ENCODE measurements at regions not wholly inside any gene's neighbourhood (a gene's known extent, or its start where the extent isn't known, plus 50 kb on each side); places are given as distances from the start of the nearest gene placed in this dataset.

DNA sequence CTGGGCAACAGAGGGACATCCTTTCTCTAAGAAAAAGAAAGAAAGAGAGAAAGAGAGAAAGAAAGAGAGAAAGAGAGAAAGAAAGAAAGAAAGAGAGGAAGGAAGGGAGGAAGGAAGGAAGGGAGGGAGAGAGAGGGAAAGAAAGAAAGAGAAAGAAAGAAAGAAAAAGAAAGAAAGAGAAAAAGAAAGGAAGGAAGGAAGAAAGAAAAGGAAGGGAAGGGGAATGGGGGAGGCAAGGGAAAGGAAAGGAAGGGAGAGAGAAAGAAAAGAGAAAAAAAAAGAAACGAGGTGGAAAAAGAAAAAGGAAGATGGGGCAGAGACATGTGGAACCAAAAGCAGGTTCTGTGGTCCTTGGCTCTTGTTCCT, 82.9 kb upstream of the SMNDC1 start:
- peak overlapping the region; percentile 41 for H3K9ac ChIP-seq (ENCODE audit: control insufficient read depth, insufficient read depth, low read length)
- peaks cover 26% of the 10 kb centered on the region for H3K4me1 ChIP-seq (ENCODE audit: control insufficient read depth, insufficient read depth, low read length)
- ATAC-seq (no peak), FAIRE-seq (no peak), DNase-seq (ENCODE audit: low read depth, low spot score) (no peak)
- H3K79me2 ChIP-seq (ENCODE audit: control insufficient read depth, insufficient read depth, low read length): no peaks in the 10 kb centered on the region
- peak overlapping the region; percentile 75 for H3K27ac ChIP-seq (ENCODE audit: control insufficient read depth, insufficient read depth)
- TF ChIP-seq SMAD1 (IDR thresholded peaks at IDR 0.05; ENCODE audit: low read depth, partially characterized antibody) (peak; percentile 19), FOXK2 (IDR thresholded peaks at IDR 0.05) (no peak), FOS (IDR thresholded peaks at IDR 0.05; ENCODE audit: borderline replicate concordance, extremely low read depth, insufficient read length) (no peak), MTA2 (IDR thresholded peaks at IDR 0.05; ENCODE audit: low read depth) (no peak), YBX1 (IDR thresholded peaks at IDR 0.05) (peak; percentile 92), NBN (IDR thresholded peaks at IDR 0.05) (peak; percentile 93), HDGF (IDR thresholded peaks at IDR 0.05) (peak; percentile 95)
- TF ChIP-seq, protein P1, sequence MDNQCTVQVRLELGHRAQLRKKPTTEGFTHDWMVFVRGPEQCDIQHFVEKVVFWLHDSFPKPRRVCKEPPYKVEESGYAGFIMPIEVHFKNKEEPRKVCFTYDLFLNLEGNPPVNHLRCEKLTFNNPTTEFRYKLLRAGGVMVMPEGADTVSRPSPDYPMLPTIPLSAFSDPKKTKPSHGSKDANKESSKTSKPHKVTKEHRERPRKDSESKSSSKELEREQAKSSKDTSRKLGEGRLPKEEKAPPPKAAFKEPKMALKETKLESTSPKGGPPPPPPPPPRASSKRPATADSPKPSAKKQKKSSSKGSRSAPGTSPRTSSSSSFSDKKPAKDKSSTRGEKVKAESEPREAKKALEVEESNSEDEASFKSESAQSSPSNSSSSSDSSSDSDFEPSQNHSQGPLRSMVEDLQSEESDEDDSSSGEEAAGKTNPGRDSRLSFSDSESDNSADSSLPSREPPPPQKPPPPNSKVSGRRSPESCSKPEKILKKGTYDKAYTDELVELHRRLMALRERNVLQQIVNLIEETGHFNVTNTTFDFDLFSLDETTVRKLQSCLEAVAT (IDR thresholded peaks at IDR 0.05): peak; percentile 88
- in situ Hi-C loops (cut with MboI) (no loop called here), intact Hi-C loops (cut with micrococcal nuclease; ENCODE audit: unreplicated experiment) (no loop called here)
- no peak overlapping the region for H3K4me3 ChIP-seq
- ChIA-PET SMC1A (ENCODE audit: uncharacterized antibody, unreplicated experiment) (interaction anchor here (1.0 to 4.0 kb wide), 6 partner anchors 20 to 33 kb away, joined by 3 to 22 read pairs (median 12); no protein-coding TSS in a partner anchor), CTCF (interaction anchor here (1.0 to 1.9 kb wide), 3 partner anchors 33 to 159 kb away, joined by 3 to 5 read pairs (median 4); no protein-coding TSS in a partner anchor), RAD21 (ENCODE audit: unreplicated experiment) (interaction anchor here (0.6 to 6.2 kb wide), 10 partner anchors 15 to 142 kb away, joined by 3 to 68 read pairs (median 4); no protein-coding TSS in a partner anchor), POLR2A (interaction anchor here (0.5 to 1.9 kb wide), 6 partner anchors 9 to 226 kb away, joined by 3 to 5 read pairs (median 4); no protein-coding TSS in a partner anchor)
- H2AFZ ChIP-seq (ENCODE audit: control insufficient read depth, low read depth, low read length): peak overlapping the region; percentile 43
- H3K27me3 ChIP-seq (replicated peaks in 1 of 2; ENCODE audit: control insufficient read depth in 2 of 2, insufficient read depth in 2 of 2, low read length in 1 of 2): no peaks in the 10 kb centered on the region
- H3K9me3 ChIP-seq (replicated peaks; ENCODE audit: control insufficient read depth, insufficient read depth, low read length): no peaks in the 10 kb centered on the region; the same call in 2 of the 3 replicates
- 0% methylated on average over 1 of the region's 1 CpG for WGBS (ENCODE audit: insufficient coverage, insufficient replicate concordance, low lambda C conversion rate, missing lambda C conversion rate)
- no TSS peak for BruUV-seq (replicated peaks)
- H3K4me2 ChIP-seq (ENCODE audit: control insufficient read depth, insufficient read depth): peak overlapping the region; percentile 13
- no peaks in the 10 kb centered on the region for H4K20me1 ChIP-seq (ENCODE audit: control insufficient read depth, insufficient read depth)
- no peaks in the 10 kb centered on the region for H3K36me3 ChIP-seq (ENCODE audit: control insufficient read depth in 2 of 2, insufficient read depth in 2 of 2, low read length in 1 of 2)
